ENCODE measurements at regions not wholly inside any gene's neighbourhood (a gene's known extent, or its start where the extent isn't known, plus 50 kb on each side); places are given as distances from the start of the nearest gene placed in this dataset.

GRCh38 chr12:19652386-19652785 lies 213.1 kb downstream of the AEBP2 start:
- no peak for TF ChIP-seq CTCF (IDR thresholded peaks at IDR 0.05; ENCODE audit: low read depth, low read length)
- no peak for TF ChIP-seq EZH2phosphoT487 (IDR thresholded peaks at IDR 0.05; ENCODE audit: low read depth)

Measured in OCI-LY3 (cell line).